CD14-positive monocyte (primary cell): ENCODE measurements at regions not wholly inside any gene's neighbourhood (a gene's known extent, or its start where the extent isn't known, plus 50 kb on each side); places are given as distances from the start of the nearest gene placed in this dataset.

Experiments
- DNase-seq, 3 donors: peaks; one replicate each; pipeline ENCODE4 v3.0.0-alpha.2; 2011 to 2022
- H2AFZ ChIP-seq: 2 replicates; pipeline ENCODE4 v1.6.0; 2012; ENCODE audit warnings: mild to moderate bottlenecking, low read depth, low read length, inconsistent platforms; ENCODE audit not compliant: insufficient read depth, poor library complexity, severe bottlenecking
- H3K27ac ChIP-seq, 2 donors: 1 replicate in 1 of 2; 2 replicates in 1 of 2; pipeline ENCODE4 v1.5.1; 2012 to 2013; ENCODE audit warnings: low read length in 2 of 2, control low read depth in 1 of 2, inconsistent platforms in 1 of 2, low read depth in 1 of 2, mild to moderate bottlenecking in 1 of 2
- H3K27me3 ChIP-seq, 2 donors: one replicate each; pipeline versions ENCODE4 v1.6.0 to v1.6.1; 2011 to 2013; ENCODE audit warnings: low read length in 2 of 2; ENCODE audit not compliant: control insufficient read depth in 2 of 2, insufficient read depth in 2 of 2
- H3K36me3 ChIP-seq, 2 donors: replicated peaks in 1 of 2; 1 replicate in 1 of 2; 2 replicates in 1 of 2; pipeline versions ENCODE4 v1.5.1 to v1.6.1; 2012 to 2013; ENCODE audit warnings: low read length in 2 of 2, control low read depth in 1 of 2, inconsistent platforms in 1 of 2, mild to moderate bottlenecking in 1 of 2; ENCODE audit not compliant: insufficient read depth in 2 of 2, control insufficient read depth in 1 of 2
- H3K4me1 ChIP-seq, 2 donors: 1 replicate in 1 of 2; 2 replicates in 1 of 2; pipeline versions ENCODE4 v1.5.1 to v1.6.1; 2012 to 2013; ENCODE audit warnings: low read length in 2 of 2, control low read depth in 1 of 2, inconsistent platforms in 1 of 2, mild to moderate bottlenecking in 1 of 2, moderate library complexity in 1 of 2; ENCODE audit not compliant: insufficient read depth in 2 of 2, control insufficient read depth in 1 of 2
- H3K4me2 ChIP-seq: replicated peaks from 2 replicates; pipeline ENCODE3; 2012; ENCODE audit warnings: low read length, moderate library complexity, mild to moderate bottlenecking; ENCODE audit not compliant: poor library complexity, severe bottlenecking; ENCODE audit errors: extremely low read depth
- H3K4me3 ChIP-seq, 3 experiments: fragments of 200-600 bp in 1 of 3; sonication (generic) in 1 of 3; replicated peaks in 1 of 3; 1 replicate in 2 of 3; 2 replicates in 1 of 3; pipeline ENCODE4 v1.5.1; 2011 to 2013; ENCODE audit warnings: low read length in 3 of 3, mild to moderate bottlenecking in 3 of 3, control low read depth in 2 of 3, low read depth in 2 of 3, inconsistent platforms in 1 of 3, moderate library complexity in 1 of 3
- H3K79me2 ChIP-seq: 2 replicates; pipeline ENCODE4 v1.6.0; 2012; ENCODE audit warnings: mild to moderate bottlenecking, control low read depth, inconsistent platforms, low read length, moderate library complexity; ENCODE audit not compliant: insufficient read depth
- H3K9ac ChIP-seq: 2 replicates; pipeline ENCODE4 v1.6.0; 2017; ENCODE audit warnings: low read length, mild to moderate bottlenecking; ENCODE audit not compliant: insufficient read depth, poor library complexity, severe bottlenecking
- H3K9me3 ChIP-seq, 2 donors: replicated peaks in 1 of 2; 1 replicate in 1 of 2; 2 replicates in 1 of 2; pipeline versions ENCODE4 v1.5.1 to v1.6.1; 2012 to 2013; ENCODE audit warnings: low read length in 2 of 2, control low read depth in 1 of 2; ENCODE audit not compliant: control insufficient read depth in 1 of 2, insufficient read depth in 1 of 2
- H4K20me1 ChIP-seq: 2 replicates; pipeline ENCODE4 v1.6.0; 2012; ENCODE audit warnings: mild to moderate bottlenecking, low read length, control low read depth, moderate library complexity; ENCODE audit not compliant: insufficient read depth
- H3K27ac Mint-ChIP-seq, 7 donors: one replicate each; pipeline ENCODE4 v1.8.0; 2020; ENCODE audit warnings: mild to moderate bottlenecking in 7 of 7, mixed read lengths in 7 of 7, moderate library complexity in 6 of 7, inconsistent platforms in 2 of 7
- H3K27me3 Mint-ChIP-seq, 3 donors: one replicate each; pipeline ENCODE4 v1.8.0; 2021 to 2022; ENCODE audit warnings: low read depth in 3 of 3, mild to moderate bottlenecking in 3 of 3, mixed read lengths in 3 of 3, moderate library complexity in 3 of 3, inconsistent platforms in 1 of 3
- H3K36me3 Mint-ChIP-seq, 2 donors: one replicate each; pipeline ENCODE4 v1.8.0; 2020; ENCODE audit warnings: mixed read lengths in 2 of 2, inconsistent platforms in 1 of 2, mild to moderate bottlenecking in 1 of 2
- H3K4me1 Mint-ChIP-seq: one replicate; pipeline ENCODE4 v1.8.0; 2020; ENCODE audit warnings: mild to moderate bottlenecking, mixed read lengths
- H3K4me3 Mint-ChIP-seq, 2 donors: one replicate each; pipeline ENCODE4 v1.8.0; 2020; ENCODE audit warnings: mild to moderate bottlenecking in 2 of 2, mixed read lengths in 2 of 2, moderate library complexity in 1 of 2
- H3K9me3 Mint-ChIP-seq, 7 donors: one replicate each; pipeline ENCODE4 v1.8.0; 2020 to 2022; ENCODE audit warnings: mixed read lengths in 7 of 7, mild to moderate bottlenecking in 6 of 7, moderate library complexity in 6 of 7, inconsistent platforms in 2 of 7
- WGBS: methylation state at CpG from one replicate; pipeline ENCODE4 v1.1.5; 2013; ENCODE audit warnings: missing lambda C conversion rate; ENCODE audit not compliant: insufficient coverage; 5-methylcytosine and 5-hydroxymethylcytosine counted together
- intact Hi-C, 2 donors: fragments of 100-400 bp; cut with micrococcal nuclease; formaldehyde crosslinking; loops; one replicate each; pipeline versions ENCODE4 v1.15.0 to v1.15.1; 2023
- TF ChIP-seq, protein P1 (sequence below): fragments of 200-600 bp; IDR thresholded peaks from one replicate; pipeline ENCODE4 v1.8.0; 2022; ENCODE audit warnings: antibody characterized with exemption, mild to moderate bottlenecking

DNA sequence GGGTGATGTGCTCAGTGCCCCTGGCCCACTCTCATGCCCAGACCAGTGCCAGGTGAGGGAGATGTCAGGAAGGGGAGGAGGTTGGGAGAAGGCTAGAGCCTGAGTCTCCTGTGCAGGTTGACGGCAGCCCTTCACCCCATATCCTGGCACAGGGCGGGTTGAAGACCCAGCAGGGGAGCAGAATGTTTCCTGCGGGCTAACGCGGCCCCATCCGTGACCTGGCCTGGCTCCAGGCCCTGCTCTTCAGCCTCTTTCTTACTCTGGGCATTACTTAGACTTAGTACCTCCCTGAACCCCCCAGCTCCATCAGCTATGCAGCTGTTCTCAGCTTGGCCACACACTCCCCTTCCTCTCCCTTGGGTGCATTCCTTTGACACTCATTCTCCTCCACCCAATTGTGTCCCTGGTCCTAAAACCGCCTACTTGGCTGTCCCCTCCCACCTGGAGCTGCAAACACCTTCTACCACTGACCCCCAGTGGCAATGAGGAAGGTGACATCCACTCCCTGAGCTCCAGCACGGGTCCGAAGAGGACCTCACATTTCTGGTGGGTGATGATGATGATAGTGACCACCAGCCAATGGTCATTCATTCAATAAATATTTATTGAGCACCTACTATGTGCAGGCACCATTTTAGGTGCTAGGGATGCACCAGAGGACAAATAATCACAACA, 179.0 kb downstream of the PTPRU start:
- H3K4me2 ChIP-seq: no peak overlapping the region
- WGBS: 68% methylated on average over 5 of the region's 9 CpGs
- H3K27me3 Mint-ChIP-seq: peaks cover 6 to 12% (median 6%) of the 10 kb centered on the region in 3 donors

DNA sequence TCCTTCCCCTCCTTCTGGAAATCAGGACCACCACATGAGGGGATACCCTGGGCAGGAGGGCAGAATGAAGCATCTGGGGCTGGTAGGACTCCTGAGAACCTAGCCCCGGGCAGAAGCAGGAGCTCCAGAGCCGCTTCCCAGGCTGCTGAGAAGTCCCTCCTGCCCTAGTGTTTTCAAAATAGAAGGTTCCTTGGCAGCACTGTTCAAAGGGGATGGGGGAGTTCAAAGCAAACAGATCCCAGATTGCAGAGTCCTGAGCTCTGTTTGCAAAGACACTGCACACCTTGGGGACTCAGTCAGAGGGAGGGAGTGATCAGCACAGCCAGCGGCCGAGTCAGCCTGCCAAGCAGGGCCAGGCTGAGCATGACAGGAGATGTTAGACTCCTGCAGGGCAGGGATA, 177.8 kb downstream of the PTPRU start:
- no peak overlapping the region for H3K4me2 ChIP-seq
- no peaks in the 10 kb centered on the region for H3K36me3 ChIP-seq
- no peaks in the 10 kb centered on the region for H3K4me1 Mint-ChIP-seq
- H3K4me1 ChIP-seq: no peaks in the 10 kb centered on the region
- H3K9me3 ChIP-seq: no peaks in the 10 kb centered on the region
- H3K27ac ChIP-seq: no peak overlapping the region
- H3K27me3 ChIP-seq: no peaks in the 10 kb centered on the region
- no peak overlapping the region for H2AFZ ChIP-seq
- WGBS: 80% methylated on average over 3 of the region's 4 CpGs
- H3K4me3 Mint-ChIP-seq: no peak overlapping the region
- H3K27ac Mint-ChIP-seq: no peak overlapping the region
- H3K9me3 Mint-ChIP-seq: peaks cover 0 to 3% (median 0%) of the 10 kb centered on the region in 7 donors
- no peaks in the 10 kb centered on the region for H3K79me2 ChIP-seq
- DNase-seq: no peak
- intact Hi-C loops: no loop called here
- no peak overlapping the region for H3K4me3 ChIP-seq
- H4K20me1 ChIP-seq: no peaks in the 10 kb centered on the region
- H3K27me3 Mint-ChIP-seq: peaks cover 4 to 11% (median 6%) of the 10 kb centered on the region in 3 donors
- TF ChIP-seq, protein P1, sequence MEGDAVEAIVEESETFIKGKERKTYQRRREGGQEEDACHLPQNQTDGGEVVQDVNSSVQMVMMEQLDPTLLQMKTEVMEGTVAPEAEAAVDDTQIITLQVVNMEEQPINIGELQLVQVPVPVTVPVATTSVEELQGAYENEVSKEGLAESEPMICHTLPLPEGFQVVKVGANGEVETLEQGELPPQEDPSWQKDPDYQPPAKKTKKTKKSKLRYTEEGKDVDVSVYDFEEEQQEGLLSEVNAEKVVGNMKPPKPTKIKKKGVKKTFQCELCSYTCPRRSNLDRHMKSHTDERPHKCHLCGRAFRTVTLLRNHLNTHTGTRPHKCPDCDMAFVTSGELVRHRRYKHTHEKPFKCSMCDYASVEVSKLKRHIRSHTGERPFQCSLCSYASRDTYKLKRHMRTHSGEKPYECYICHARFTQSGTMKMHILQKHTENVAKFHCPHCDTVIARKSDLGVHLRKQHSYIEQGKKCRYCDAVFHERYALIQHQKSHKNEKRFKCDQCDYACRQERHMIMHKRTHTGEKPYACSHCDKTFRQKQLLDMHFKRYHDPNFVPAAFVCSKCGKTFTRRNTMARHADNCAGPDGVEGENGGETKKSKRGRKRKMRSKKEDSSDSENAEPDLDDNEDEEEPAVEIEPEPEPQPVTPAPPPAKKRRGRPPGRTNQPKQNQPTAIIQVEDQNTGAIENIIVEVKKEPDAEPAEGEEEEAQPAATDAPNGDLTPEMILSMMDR: no peak
- no peak overlapping the region for H3K9ac ChIP-seq
- no peaks in the 10 kb centered on the region for H3K36me3 Mint-ChIP-seq

More for the DNA sequence above, 179.0 kb downstream of the PTPRU start:
- Histone ChIP-seq H3K36me3 (no peaks in the 10 kb centered on the region), H3K9ac (no peak overlapping the region), H4K20me1 (no peaks in the 10 kb centered on the region), H3K27ac (no peak overlapping the region), H2AFZ (no peak overlapping the region), H3K4me3 (no peak overlapping the region), H3K27me3 (no peaks in the 10 kb centered on the region), H3K9me3 (no peaks in the 10 kb centered on the region), H3K79me2 (no peaks in the 10 kb centered on the region), H3K4me1 (no peaks in the 10 kb centered on the region)
- H3K4me1 Mint-ChIP-seq: no peaks in the 10 kb centered on the region
- DNase-seq: no peak
- H3K4me3 Mint-ChIP-seq: no peak overlapping the region
- peaks cover 0 to 3% (median 0%) of the 10 kb centered on the region in 7 donors for H3K9me3 Mint-ChIP-seq
- H3K36me3 Mint-ChIP-seq: no peaks in the 10 kb centered on the region
- TF ChIP-seq, protein P1: no peak
- no peak overlapping the region for H3K27ac Mint-ChIP-seq
- intact Hi-C loops: no loop called here
